SU-DHL-6 (cell line): ENCODE measurements at regions not wholly inside any gene's neighbourhood (a gene's known extent, or its start where the extent isn't known, plus 50 kb on each side); places are given as distances from the start of the nearest gene placed in this dataset.

Experiments
- H2AFZ ChIP-seq: fragments of 200-600 bp; sonication (generic); 2 replicates; pipeline ENCODE4 v1.6.1; 2014; ENCODE audit warnings: low read depth, mild to moderate bottlenecking, moderate library complexity, mixed read lengths, antibody characterized with exemption, low read length; ENCODE audit not compliant: severe bottlenecking
- H3F3A ChIP-seq: fragments of 200-600 bp; shearing (Covaris generic); 2 replicates; pipeline ENCODE4 v1.6.0; 2016; ENCODE audit warnings: antibody characterized with exemption, mild to moderate bottlenecking; ENCODE audit not compliant: insufficient read depth
- H3K27ac ChIP-seq: fragments of 200-600 bp; sonication (generic); 2 replicates; pipeline ENCODE4 v1.5.1; 2016; ENCODE audit warnings: low read depth, mild to moderate bottlenecking, low read length, moderate library complexity, mixed read lengths
- H3K27me3 ChIP-seq: fragments of 200-600 bp; sonication (generic), shearing (Covaris generic); 2 replicates; pipeline ENCODE4 v1.6.0; 2014; ENCODE audit warnings: mild to moderate bottlenecking, low read length
- H3K36me3 ChIP-seq: fragments of 200-600 bp; sonication (generic); 2 replicates; pipeline ENCODE4 v1.6.1; 2014; ENCODE audit warnings: mild to moderate bottlenecking, low read length, mixed read lengths
- H3K4me2 ChIP-seq: fragments of 300-600, 200-600 bp; shearing (Covaris generic), sonication (generic); 2 replicates; pipeline ENCODE4 v1.6.0; 2014; ENCODE audit warnings: low read length, low read depth, mild to moderate bottlenecking; ENCODE audit not compliant: poor library complexity, severe bottlenecking
- H3K4me3 ChIP-seq: fragments of 200-600 bp; sonication (generic); 2 replicates; pipeline ENCODE4 v1.5.1; 2014; ENCODE audit warnings: antibody characterized with exemption, low read length, mild to moderate bottlenecking, mixed read lengths; ENCODE audit not compliant: insufficient read depth, poor library complexity, severe bottlenecking
- H3K79me2 ChIP-seq: fragments of 200-600 bp; sonication (generic); 2 replicates; pipeline ENCODE4 v1.6.1; 2014; ENCODE audit warnings: mild to moderate bottlenecking, low read length, moderate library complexity; ENCODE audit not compliant: insufficient read depth
- H3K9ac ChIP-seq: fragments of 200-600 bp; sonication (generic); 2 replicates; pipeline ENCODE4 v1.7.0; 2014; ENCODE audit warnings: mild to moderate bottlenecking, low read length
- H3K9me2 ChIP-seq: fragments of 200-600 bp; sonication (generic); replicated peaks from 2 replicates; pipeline ENCODE4 v1.6.1; 2014; ENCODE audit warnings: low read length; ENCODE audit not compliant: insufficient read depth
- H3K9me3 ChIP-seq: fragments of 200-600 bp; sonication (generic); 2 replicates; pipeline ENCODE4 v1.6.1; 2014; ENCODE audit warnings: low read length, mixed read lengths; ENCODE audit not compliant: insufficient read depth
- H4K20me1 ChIP-seq: fragments of 200-600 bp; sonication (generic); 2 replicates; pipeline ENCODE4 v1.6.1; 2014; ENCODE audit warnings: low read depth, mild to moderate bottlenecking, antibody characterized with exemption, low read length, moderate library complexity, mixed read lengths
- CTCF ChIP-seq: fragments of 200-600 bp; sonication (generic); IDR thresholded peaks from one replicate; pipeline ENCODE4 v1.5.1; 2017; ENCODE audit warnings: antibody characterized with exemption, mild to moderate bottlenecking, low read length, moderate library complexity; ENCODE audit not compliant: insufficient read depth, poor library complexity, severe bottlenecking
- EZH2phosphoT487 ChIP-seq: fragments of 200-600 bp; sonication (generic), shearing (Covaris generic); conservative IDR thresholded peaks from 2 replicates; pipeline ENCODE4 v1.6.1; 2018; ENCODE audit warnings: mild to moderate bottlenecking, antibody characterized with exemption, low read length, moderate library complexity, mixed read lengths

- no peak for TF ChIP-seq EZH2phosphoT487
- TF ChIP-seq CTCF: no peak
These were observed 1574.5 kb upstream of the TENM3 start for GRCh38 chr4:180668732-180669131.

DNA sequence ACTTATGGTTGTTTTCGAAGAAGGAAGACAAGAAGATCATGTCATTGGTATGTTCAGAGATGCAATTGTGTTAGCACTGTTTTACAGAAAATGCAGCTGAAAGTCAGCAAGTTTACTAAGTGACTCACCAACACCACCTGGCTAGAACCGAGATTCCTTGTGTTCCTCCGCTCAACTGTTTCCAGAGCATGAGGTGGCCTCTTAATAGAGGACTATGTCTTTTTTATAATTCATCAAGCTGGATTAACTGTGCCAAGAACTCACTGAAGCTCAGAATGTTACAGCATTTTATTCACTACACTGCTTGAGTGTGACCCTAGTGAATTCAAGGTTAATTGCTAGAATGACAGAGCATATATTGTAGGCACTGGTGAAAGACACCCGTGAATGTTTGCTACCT, 1573.5 kb upstream of the TENM3 start:
- H3K4me3 ChIP-seq: no peak overlapping the region
- TF ChIP-seq EZH2phosphoT487 (no peak), CTCF (no peak)
- no peaks in the 10 kb centered on the region for H3K9me2 ChIP-seq
- no peak overlapping the region for H3K9ac ChIP-seq
- no peaks in the 10 kb centered on the region for H3K36me3 ChIP-seq
- no peaks in the 10 kb centered on the region for H3K79me2 ChIP-seq
- no peaks in the 10 kb centered on the region for H3F3A ChIP-seq
- no peak overlapping the region for H3K27ac ChIP-seq
- H3K4me2 ChIP-seq: no peak overlapping the region
- H3K9me3 ChIP-seq: no peaks in the 10 kb centered on the region
- H2AFZ ChIP-seq: no peak overlapping the region
- H3K27me3 ChIP-seq: no peaks in the 10 kb centered on the region
- no peaks in the 10 kb centered on the region for H4K20me1 ChIP-seq

More at GRCh38 chr4:180668732-180669131, 1574.5 kb upstream of the TENM3 start:
- H3K27me3 ChIP-seq: no peaks in the 10 kb centered on the region
- H3K27ac ChIP-seq: no peak overlapping the region
- H3K9ac ChIP-seq: no peak overlapping the region
- no peak overlapping the region for H3K4me3 ChIP-seq
- H3K36me3 ChIP-seq: no peaks in the 10 kb centered on the region
- no peaks in the 10 kb centered on the region for H4K20me1 ChIP-seq
- H3K4me2 ChIP-seq: no peak overlapping the region
- H2AFZ ChIP-seq: no peak overlapping the region
- no peaks in the 10 kb centered on the region for H3K9me2 ChIP-seq
- no peaks in the 10 kb centered on the region for H3K9me3 ChIP-seq
- H3F3A ChIP-seq: no peaks in the 10 kb centered on the region
- H3K79me2 ChIP-seq: no peaks in the 10 kb centered on the region

DNA sequence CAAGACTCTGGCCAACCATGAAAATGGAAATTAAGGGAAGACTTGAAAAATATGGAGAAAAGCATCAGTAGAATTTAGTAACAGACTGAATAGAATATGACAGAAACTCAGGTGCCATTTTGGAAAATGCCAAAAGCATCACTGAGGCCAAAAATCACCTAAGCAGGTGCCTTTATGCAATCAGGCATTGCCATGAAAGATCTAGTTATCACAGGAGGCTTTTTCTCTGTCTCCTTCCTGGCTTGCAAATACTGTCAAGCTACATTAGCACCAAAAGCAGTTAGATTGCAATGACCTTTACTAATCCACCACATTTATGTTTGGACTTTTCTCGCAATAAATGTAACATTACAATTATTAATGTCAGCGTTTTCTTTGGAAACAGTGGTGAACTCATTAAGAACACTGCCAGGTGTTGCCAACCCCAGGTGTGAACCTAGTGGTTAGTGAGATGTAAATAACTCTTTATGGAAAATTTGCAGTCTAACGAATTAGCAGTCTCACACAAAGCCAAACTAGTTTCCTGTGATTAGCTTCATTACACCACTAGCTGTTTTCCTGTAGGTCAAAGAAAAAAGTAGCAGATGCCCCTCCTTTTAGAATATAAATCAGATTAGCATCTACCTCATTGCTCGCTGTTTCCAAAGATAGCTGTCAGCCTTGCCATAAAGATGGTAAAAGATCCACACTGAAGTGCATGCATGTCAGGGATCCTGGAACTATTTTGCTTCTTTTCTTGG, 1568.4 kb upstream of the TENM3 start:
- Histone ChIP-seq H3K27me3 (no peaks in the 10 kb centered on the region), H3K36me3 (no peaks in the 10 kb centered on the region), H3K79me2 (no peaks in the 10 kb centered on the region), H4K20me1 (no peaks in the 10 kb centered on the region), H3F3A (no peaks in the 10 kb centered on the region), H3K9me3 (no peaks in the 10 kb centered on the region), H3K4me2 (no peak overlapping the region), H3K4me3 (no peak overlapping the region), H2AFZ (no peak overlapping the region), H3K9ac (no peak overlapping the region), H3K27ac (no peak overlapping the region), H3K9me2 (no peaks in the 10 kb centered on the region; the same call in 1 of the 2 replicates)
- TF ChIP-seq EZH2phosphoT487 (no peak), CTCF (no peak)
